ENCODE measurements at regions not wholly inside any gene's neighbourhood (a gene's known extent, or its start where the extent isn't known, plus 50 kb on each side); places are given as distances from the start of the nearest gene placed in this dataset.

GRCh38 chr5:166024970-166025369 is 2266.5 kb upstream of the WWC1 start:
- TF ChIP-seq CTCF (IDR thresholded peaks at IDR 0.05), result no peak
- no peak for TF ChIP-seq EZH2 (IDR thresholded peaks at IDR 0.05; ENCODE audit: borderline replicate concordance, insufficient read depth, low read depth, low read length, poor library complexity, severe bottlenecking)
